Glomerular endothelial cell (primary cell): ENCODE measurements at regions not wholly inside any gene's neighbourhood (a gene's known extent, or its start where the extent isn't known, plus 50 kb on each side); places are given as distances from the start of the nearest gene placed in this dataset.

Experiments
- DNase-seq: peaks from one replicate; pipeline ENCODE4 v3.0.0-alpha.2; 2011; ENCODE audit warnings: low read depth, low spot score; ENCODE audit errors: extremely low read depth

- no peak for DNase-seq
Observed at GRCh38 chr3:127484601-127485388, 105.7 kb downstream of the TPRA1 start.

DNA sequence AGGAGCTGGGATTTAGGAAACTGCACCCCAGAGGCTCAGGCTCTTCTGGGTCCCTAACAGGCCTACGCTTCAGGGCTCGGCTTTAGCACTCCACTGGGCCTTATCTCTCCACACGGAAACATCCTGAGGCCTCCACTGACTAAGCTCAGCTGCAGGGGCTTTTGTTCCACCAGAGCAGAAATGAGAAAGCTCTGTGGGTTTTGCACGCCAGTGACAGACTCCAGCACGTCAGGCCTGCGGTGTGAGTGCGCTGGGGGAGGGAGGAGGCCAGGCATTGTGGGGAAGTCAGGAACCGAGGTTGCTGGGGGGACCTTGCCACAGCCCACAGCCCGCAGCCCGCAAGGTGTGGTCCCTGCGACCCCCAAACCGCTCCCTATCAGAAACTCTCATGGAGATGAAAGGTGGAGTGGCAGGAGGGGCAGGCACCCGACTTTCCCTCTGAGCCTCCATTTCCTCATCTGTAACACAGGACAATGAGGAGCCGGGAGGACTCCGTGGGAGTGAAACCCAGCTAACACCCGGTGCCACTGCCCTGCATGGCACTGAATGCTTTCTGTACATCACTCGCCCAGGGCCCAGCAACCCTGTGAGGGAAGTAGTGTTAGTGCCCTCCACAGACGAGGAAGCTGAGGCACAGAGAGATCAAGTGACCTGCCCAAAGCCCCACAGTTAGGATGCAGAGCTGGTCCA lies 106.5 kb downstream of the TPRA1 start:
- no peak for DNase-seq

GRCh38 chr3:127483005-127483641 lies 107.4 kb downstream of the TPRA1 start:
- no peak for DNase-seq

- DNase-seq, result no peak
Observed at GRCh38 chr3:127482216-127483004, 108.1 kb downstream of the TPRA1 start.

- DNase-seq, result no peak
Observed at GRCh38 chr3:127480196-127480954, 110.2 kb downstream of the TPRA1 start.

GRCh38 chr3:127479449-127479848 lies 111.1 kb downstream of the TPRA1 start:
- no peak for DNase-seq

DNA sequence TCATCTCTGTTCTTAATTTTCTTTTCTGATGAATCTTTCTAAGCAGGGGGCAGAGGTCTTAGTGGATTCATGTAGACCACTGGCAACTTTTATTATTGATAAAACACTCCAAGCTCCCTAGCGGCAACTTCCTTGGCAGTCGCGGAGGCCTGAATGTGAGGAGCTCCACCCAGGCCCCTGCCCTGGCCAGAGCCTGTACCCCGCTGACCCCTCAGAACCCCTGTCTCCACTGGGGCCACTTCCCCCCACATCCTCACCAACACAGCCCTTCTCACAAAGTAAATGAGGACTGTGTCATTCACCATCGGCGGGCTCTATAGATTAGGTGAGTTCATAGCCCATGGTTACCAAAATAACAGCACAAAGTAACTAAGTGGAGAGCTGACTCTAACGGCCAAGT lies 111.6 kb downstream of the TPRA1 start:
- no peak for DNase-seq

GRCh38 chr3:127477396-127477795 lies 113.1 kb downstream of the TPRA1 start:
- no peak for DNase-seq

DNA sequence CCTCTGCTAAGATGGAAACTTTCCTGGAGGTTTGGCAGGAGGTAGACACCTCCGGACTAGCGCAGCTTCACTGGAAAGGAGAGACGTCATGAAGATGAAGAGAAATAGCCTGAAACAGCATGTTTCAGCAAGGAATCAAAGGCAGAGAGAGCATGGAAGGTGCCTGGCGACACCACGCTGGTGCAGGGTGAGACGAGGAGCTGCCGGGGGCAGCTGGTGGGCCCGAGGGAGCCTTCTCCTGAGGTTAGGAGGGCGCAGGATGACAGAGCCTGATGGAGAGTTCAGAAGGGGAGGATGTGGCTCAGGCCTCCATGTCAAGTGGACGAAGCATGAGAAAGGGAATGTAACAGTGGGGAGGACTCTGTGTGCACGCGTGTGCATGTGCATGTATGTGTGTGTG lies 113.6 kb downstream of the TPRA1 start:
- DNase-seq, result no peak

- DNase-seq, result no peak
Observed at GRCh38 chr3:127475975-127476705, 114.4 kb downstream of the TPRA1 start.

GRCh38 chr3:127475391-127475790 lies 115.1 kb downstream of the TPRA1 start:
- no peak for DNase-seq

- no peak for DNase-seq
Observed at GRCh38 chr3:127473244-127474024, 117.1 kb downstream of the TPRA1 start.

GRCh38 chr3:127472506-127472905 lies 118.0 kb downstream of the TPRA1 start:
- no peak for DNase-seq

DNA sequence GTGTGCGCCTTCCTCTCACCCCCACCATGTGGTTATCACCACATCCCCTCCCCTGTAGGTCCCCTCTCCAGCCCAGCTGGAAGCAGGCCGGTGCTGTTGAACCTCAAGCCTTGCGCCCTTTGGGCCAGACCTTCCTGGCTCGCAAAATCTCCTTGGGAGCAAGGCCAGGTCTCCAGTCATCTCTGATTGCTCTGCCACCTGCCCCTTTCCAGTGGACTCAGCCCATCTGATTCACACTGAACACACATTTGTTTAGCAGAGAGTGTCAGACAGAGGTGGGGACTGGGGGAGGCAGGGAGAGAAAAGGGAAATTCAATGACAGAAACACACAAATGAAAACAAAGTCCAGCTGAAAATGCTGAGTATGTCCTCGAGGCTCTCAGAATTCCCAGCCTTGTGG lies 119.4 kb downstream of the TPRA1 start:
- no peak for DNase-seq

DNA sequence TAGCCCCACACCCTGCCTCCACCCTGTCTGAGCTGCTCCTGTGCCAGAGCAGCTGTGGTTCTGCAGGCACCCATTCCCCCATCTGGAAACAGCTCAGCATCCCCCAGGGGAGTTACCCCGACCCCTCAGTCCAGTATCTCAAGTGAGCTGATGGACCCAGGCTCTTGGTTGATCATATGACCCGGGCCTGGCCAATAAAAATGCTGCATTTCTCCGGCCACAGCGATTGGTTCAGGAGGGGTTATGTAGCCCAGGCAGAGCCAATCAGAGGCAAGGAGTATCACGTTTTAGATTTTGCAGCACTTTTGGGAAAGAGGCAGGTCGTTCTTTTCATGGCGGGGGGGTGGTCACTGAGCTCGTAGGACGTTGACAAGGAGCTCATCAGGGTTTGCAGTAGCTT lies 120.8 kb downstream of the TPRA1 start:
- DNase-seq, result no peak

- DNase-seq, result no peak
Observed at GRCh38 chr3:127467391-127467790, 123.1 kb downstream of the TPRA1 start.

DNA sequence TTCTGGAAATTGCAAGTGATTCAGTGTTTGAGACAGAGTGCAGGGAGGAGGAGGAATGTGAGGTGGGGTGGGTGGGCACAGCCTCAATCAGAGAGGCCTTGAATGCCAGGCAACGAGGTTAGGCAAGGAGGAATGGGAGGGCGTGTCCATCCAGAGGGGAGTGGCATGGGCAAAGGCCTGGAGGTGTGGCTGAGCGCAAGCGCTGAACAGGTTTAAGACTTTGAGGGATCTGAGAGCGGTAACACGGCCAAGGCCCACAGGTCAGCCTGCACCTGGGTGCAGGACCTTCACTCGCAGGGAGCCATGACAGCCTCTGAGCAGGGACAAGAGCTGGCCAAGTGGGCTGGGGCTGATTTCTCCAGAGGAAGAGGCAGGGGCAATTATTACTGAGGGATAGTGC lies 125.9 kb downstream of the TPRA1 start:
- DNase-seq, result no peak

DNA sequence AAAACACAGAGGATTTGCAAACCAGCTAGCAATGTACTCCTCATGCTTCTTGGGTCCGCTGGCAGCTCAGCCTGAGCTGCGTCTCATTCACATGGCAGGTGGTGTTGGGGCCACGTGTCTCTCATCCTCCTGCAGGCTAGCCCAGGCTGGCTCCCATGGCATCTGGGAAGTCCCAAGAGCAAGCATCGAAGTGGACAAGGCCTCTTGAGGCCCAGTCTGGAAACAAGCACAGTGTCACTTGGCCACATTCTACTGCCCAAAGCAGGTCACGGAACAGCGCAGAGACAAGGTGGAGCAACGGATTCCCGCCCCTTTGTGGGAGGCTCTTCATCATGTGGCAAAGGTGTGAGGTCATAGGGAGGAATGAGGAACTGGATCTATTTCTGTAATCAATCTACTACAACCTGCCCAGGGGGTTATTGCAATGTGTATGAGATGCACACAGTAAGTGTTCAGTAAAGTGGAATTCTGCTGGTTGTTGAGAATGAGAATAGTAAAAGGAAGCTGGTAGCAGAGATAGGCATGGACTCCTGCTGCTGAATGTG lies 128.3 kb downstream of the TPRA1 start:
- DNase-seq, result no peak
